Upper lobe of left lung (tissue), 6 donors: ENCODE measurements at regions not wholly inside any gene's neighbourhood (a gene's known extent, or its start where the extent isn't known, plus 50 kb on each side); places are given as distances from the start of the nearest gene placed in this dataset.

Source experiments
- ATAC-seq, 2 donors: fragments of 200-7000 bp; cut with Tn5 transposase; one replicate each; pipeline ENCODE4 v1.9.1; 2022; ENCODE audit warnings: mild to moderate bottlenecking in 2 of 2, moderate library complexity in 2 of 2; ENCODE audit not compliant: low FRiP score in 2 of 2
- DNase-seq, 2 donors: peaks; one replicate each; pipeline ENCODE4 v3.0.0-alpha.2; 2019 to 2020
- H3K27ac ChIP-seq, 4 donors: fragments of 200-600 bp; sonication (generic); one replicate each; pipeline ENCODE4 v1.5.1; 2016 to 2019
- H3K27me3 ChIP-seq, 4 donors: fragments of 200-600 bp; sonication (generic); one replicate each; pipeline ENCODE4 v1.5.1; 2017 to 2019
- H3K36me3 ChIP-seq, 4 donors: fragments of 200-600 bp; sonication (generic); one replicate each; pipeline ENCODE4 v1.5.1; 2016 to 2019
- H3K4me1 ChIP-seq, 4 donors: fragments of 200-600 bp; sonication (generic); one replicate each; pipeline ENCODE4 v1.5.1; 2018 to 2019
- H3K4me3 ChIP-seq, 4 donors: fragments of 200-600 bp; sonication (generic); one replicate each; pipeline ENCODE4 v1.5.1; 2017 to 2019; ENCODE audit warnings: mild to moderate bottlenecking in 2 of 4, moderate library complexity in 1 of 4
- H3K9me3 ChIP-seq, 4 donors: fragments of 200-600 bp; sonication (generic); one replicate each; pipeline ENCODE4 v1.5.1; 2018 to 2019
- EP300 ChIP-seq, 4 donors: sonication (generic); formaldehyde crosslinking; IDR thresholded peaks; one replicate each; pipeline ENCODE4 v1.5.1; 2017; ENCODE audit warnings: antibody characterized with exemption in 4 of 4, control low read depth in 2 of 4
- POLR2A ChIP-seq, 4 donors: fragments of 450-650 bp; IDR thresholded peaks; one replicate each; pipeline ENCODE4 v1.5.1; 2016 to 2017; ENCODE audit warnings: antibody characterized with exemption in 4 of 4, mild to moderate bottlenecking in 2 of 4
- POLR2AphosphoS5 ChIP-seq, 2 donors: sonication (generic); formaldehyde crosslinking; IDR thresholded peaks; one replicate each; pipeline ENCODE4 v1.5.1; 2017; ENCODE audit warnings: antibody characterized with exemption in 2 of 2
- WGBS, 2 donors: methylation state at CpG; one replicate each; pipeline ENCODE4 v1.1.5; 2017 to 2018; 5-methylcytosine and 5-hydroxymethylcytosine counted together
- TF ChIP-seq, protein P1 (sequence below), 6 experiments: fragments of 450-650 bp in 4 of 6; fragments of 200-600 bp in 2 of 6; sonication (generic) in 2 of 6; IDR thresholded peaks; one replicate each; pipeline ENCODE4 v1.5.1; 2016 to 2019; ENCODE audit warnings: antibody characterized with exemption in 6 of 6
- donor health status: DM: no; HTN: no; CAD: no; lungs with moderate emphysema.
- donor health status: DM: no; HTN: yes; CAD: no; lungs with severe emphysema.

DNA sequence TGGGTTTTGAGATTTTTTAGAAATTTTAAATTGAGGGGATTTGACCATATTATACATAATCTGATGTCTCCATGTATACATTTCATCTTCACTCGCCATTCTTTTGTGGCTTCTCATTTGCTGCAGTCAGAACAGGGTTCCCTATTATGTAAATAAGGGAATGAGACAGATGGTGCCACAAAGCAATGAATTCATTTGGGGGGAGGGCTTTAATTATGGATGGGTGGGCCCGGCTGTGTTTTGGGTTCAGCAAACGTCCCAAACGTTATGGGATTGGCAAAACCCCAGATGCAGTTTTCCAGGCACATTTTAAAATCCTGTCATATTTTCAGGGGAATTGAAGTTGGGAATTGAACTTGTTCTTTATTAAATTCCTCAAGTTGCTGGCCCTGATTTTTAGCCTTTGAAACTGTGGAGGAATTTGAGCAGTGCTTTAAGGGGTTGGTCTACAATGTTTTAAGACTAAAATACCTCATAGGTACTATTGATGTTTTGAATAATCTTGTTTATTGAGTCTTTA, 558.5 kb upstream of the ZNF462 start:
- ATAC-seq (no peak), DNase-seq (no peak)
- no peaks in the 10 kb centered on the region for H3K36me3 ChIP-seq
- no peaks in the 10 kb centered on the region for H3K27me3 ChIP-seq
- no peak overlapping the region for H3K27ac ChIP-seq
- H3K4me3 ChIP-seq, result no peak overlapping the region
- H3K4me1 ChIP-seq, result no peaks in the 10 kb centered on the region
- H3K9me3 ChIP-seq, result no peaks in the 10 kb centered on the region
- no peak for TF ChIP-seq POLR2AphosphoS5 (IDR thresholded peaks at IDR 0.05)
- TF ChIP-seq EP300 (IDR thresholded peaks at IDR 0.05), result no peak
- TF ChIP-seq, protein P1, sequence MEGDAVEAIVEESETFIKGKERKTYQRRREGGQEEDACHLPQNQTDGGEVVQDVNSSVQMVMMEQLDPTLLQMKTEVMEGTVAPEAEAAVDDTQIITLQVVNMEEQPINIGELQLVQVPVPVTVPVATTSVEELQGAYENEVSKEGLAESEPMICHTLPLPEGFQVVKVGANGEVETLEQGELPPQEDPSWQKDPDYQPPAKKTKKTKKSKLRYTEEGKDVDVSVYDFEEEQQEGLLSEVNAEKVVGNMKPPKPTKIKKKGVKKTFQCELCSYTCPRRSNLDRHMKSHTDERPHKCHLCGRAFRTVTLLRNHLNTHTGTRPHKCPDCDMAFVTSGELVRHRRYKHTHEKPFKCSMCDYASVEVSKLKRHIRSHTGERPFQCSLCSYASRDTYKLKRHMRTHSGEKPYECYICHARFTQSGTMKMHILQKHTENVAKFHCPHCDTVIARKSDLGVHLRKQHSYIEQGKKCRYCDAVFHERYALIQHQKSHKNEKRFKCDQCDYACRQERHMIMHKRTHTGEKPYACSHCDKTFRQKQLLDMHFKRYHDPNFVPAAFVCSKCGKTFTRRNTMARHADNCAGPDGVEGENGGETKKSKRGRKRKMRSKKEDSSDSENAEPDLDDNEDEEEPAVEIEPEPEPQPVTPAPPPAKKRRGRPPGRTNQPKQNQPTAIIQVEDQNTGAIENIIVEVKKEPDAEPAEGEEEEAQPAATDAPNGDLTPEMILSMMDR (IDR thresholded peaks at IDR 0.05), result no peak
- TF ChIP-seq POLR2A (IDR thresholded peaks at IDR 0.05), result no peak
- 91 to 92% methylated on average over 4 of the region's 4 CpGs for WGBS, 2 donors

DNA sequence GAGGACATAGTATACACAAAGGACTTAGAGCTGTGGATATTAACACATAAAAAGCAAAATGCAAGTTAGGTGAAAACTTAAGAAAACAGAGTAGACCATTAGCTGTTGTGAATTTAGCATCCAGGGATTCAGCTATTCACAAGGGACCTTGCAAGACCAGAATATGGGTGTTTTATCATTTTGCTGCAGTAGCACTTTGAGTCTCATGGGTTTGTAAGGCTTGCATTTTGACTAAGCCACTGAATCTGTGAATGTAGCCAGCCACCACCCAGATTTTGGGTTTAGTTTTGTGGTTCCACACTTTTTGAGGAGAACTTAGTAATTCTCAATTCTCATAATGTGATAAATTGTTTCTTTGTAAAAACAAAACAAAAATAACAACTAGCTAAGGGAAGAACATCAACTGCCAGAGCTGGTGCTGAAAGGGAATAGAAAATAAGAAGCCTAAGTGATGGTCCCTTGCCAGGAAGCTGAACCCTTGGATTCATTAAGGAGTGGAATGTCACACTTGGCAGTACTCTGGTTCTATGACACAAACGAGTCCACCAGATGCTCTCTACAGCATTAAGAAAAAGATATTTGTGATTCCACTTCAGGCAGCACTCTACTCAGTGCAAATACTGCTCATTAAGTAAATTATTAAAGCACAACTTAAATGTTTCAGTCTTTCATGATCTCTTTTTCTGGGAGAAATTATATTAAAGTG, 557.4 kb upstream of the ZNF462 start:
- no peak for DNase-seq
- no peaks in the 10 kb centered on the region for H3K9me3 ChIP-seq
- no peaks in the 10 kb centered on the region for H3K36me3 ChIP-seq
- peak in 1 of 2 donors; percentile 41 for ATAC-seq
- TF ChIP-seq POLR2AphosphoS5 (IDR thresholded peaks at IDR 0.05) (no peak), POLR2A (IDR thresholded peaks at IDR 0.05) (no peak), EP300 (IDR thresholded peaks at IDR 0.05) (no peak)
- TF ChIP-seq, protein P1 (IDR thresholded peaks at IDR 0.05), result no peak
- H3K4me3 ChIP-seq, result no peak overlapping the region
- no peaks in the 10 kb centered on the region for H3K27me3 ChIP-seq
- H3K27ac ChIP-seq, result no peak overlapping the region
- H3K4me1 ChIP-seq, result no peaks in the 10 kb centered on the region
- WGBS, 2 donors, result 50 to 59% methylated on average over 1 of the region's 1 CpG

DNA sequence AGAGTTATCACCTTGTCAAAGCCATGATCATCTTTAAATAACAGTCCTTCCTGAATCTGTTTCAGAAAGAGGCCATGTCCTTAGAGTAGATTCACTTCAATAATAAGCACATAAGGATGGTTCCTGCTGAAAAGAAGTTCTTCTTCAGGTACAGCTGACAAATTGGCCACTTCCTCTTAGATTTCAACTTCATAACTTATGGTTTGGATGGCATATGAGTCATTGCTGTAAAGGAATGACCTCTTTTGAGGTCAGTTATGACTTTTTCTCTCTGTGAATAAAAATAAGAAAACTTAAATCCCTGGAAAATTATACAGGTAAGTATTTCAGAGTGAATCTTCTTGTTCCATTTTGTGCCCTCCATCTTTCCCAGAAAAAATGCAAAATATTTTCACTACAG, 555.3 kb upstream of the ZNF462 start:
- Histone ChIP-seq H3K27ac (no peak overlapping the region), H3K36me3 (no peaks in the 10 kb centered on the region), H3K4me1 (no peaks in the 10 kb centered on the region), H3K4me3 (no peak overlapping the region), H3K27me3 (no peaks in the 10 kb centered on the region), H3K9me3 (no peaks in the 10 kb centered on the region)
- ATAC-seq, result no peak
- no peak for DNase-seq
- TF ChIP-seq POLR2A (IDR thresholded peaks at IDR 0.05) (no peak), EP300 (IDR thresholded peaks at IDR 0.05) (no peak), POLR2AphosphoS5 (IDR thresholded peaks at IDR 0.05) (no peak)
- TF ChIP-seq, protein P1 (IDR thresholded peaks at IDR 0.05), result no peak

DNA sequence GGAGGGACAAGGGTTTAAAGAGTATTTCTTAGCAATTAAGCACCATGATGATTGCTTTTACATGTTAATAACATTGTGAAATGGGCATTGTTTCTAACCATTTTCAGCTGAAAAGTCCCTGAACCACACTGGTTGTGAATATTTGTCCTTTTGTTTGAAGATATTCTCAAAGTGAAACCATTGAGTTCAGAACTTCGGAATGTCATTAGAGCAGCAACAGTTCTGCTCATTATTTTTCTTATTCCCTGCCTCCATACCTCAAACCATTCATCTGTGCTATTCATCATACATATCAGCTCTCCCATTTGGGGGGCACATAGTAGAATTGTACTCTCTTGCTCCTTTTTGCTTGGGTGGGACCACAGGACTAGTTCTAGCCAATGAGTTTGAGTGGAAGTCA, 553.0 kb upstream of the ZNF462 start:
- H3K4me3 ChIP-seq, result no peak overlapping the region
- H3K27me3 ChIP-seq, result no peaks in the 10 kb centered on the region
- H3K4me1 ChIP-seq, result no peaks in the 10 kb centered on the region
- ATAC-seq (no peak), DNase-seq (no peak)
- no peak for TF ChIP-seq EP300 (IDR thresholded peaks at IDR 0.05)
- TF ChIP-seq, protein P1 (IDR thresholded peaks at IDR 0.05), result no peak
- no peak for TF ChIP-seq POLR2A (IDR thresholded peaks at IDR 0.05)
- TF ChIP-seq POLR2AphosphoS5 (IDR thresholded peaks at IDR 0.05), result no peak
- WGBS, 2 donors, result 86 to 96% methylated on average over 1 of the region's 1 CpG
- no peak overlapping the region for H3K27ac ChIP-seq
- no peaks in the 10 kb centered on the region for H3K36me3 ChIP-seq
- no peaks in the 10 kb centered on the region for H3K9me3 ChIP-seq

DNA sequence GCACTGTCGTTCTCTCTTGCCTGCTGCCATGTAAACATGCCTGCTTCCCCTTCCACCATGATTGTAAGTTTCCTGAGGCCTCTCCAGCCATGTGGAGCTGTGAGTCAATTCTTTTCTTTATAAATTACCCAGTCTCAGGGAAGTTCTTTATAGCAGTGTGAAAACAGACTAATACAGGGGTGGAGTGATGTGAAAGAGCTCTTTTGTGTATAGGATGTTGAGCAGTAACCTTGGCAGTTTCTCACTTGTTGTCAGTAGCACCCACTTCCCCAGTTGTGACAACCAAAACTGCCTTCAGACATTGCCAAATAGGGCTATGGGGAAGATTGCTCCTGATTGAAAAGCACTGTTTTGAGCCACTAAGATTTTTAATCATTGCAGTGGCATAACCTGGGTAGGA, 552.2 kb upstream of the ZNF462 start:
- Histone ChIP-seq H3K27me3 (no peaks in the 10 kb centered on the region), H3K4me3 (no peak overlapping the region), H3K27ac (no peak overlapping the region), H3K36me3 (no peaks in the 10 kb centered on the region), H3K9me3 (no peaks in the 10 kb centered on the region), H3K4me1 (no peaks in the 10 kb centered on the region)
- DNase-seq (no peak), ATAC-seq (no peak)
- TF ChIP-seq EP300 (IDR thresholded peaks at IDR 0.05) (no peak), POLR2A (IDR thresholded peaks at IDR 0.05) (no peak), POLR2AphosphoS5 (IDR thresholded peaks at IDR 0.05) (no peak)
- TF ChIP-seq, protein P1 (IDR thresholded peaks at IDR 0.05), result no peak
- WGBS, 2 donors, result 57 to 61% methylated on average over 1 of the region's 1 CpG
